ENCODE measurements at regions not wholly inside any gene's neighbourhood (a gene's known extent, or its start where the extent isn't known, plus 50 kb on each side); places are given as distances from the start of the nearest gene placed in this dataset.
"Not testable (repeated sequence)": the region's sequence is repeated elsewhere in the genome, so short reads cannot be mapped to it uniquely, and the experiment has no call there.

DNA sequence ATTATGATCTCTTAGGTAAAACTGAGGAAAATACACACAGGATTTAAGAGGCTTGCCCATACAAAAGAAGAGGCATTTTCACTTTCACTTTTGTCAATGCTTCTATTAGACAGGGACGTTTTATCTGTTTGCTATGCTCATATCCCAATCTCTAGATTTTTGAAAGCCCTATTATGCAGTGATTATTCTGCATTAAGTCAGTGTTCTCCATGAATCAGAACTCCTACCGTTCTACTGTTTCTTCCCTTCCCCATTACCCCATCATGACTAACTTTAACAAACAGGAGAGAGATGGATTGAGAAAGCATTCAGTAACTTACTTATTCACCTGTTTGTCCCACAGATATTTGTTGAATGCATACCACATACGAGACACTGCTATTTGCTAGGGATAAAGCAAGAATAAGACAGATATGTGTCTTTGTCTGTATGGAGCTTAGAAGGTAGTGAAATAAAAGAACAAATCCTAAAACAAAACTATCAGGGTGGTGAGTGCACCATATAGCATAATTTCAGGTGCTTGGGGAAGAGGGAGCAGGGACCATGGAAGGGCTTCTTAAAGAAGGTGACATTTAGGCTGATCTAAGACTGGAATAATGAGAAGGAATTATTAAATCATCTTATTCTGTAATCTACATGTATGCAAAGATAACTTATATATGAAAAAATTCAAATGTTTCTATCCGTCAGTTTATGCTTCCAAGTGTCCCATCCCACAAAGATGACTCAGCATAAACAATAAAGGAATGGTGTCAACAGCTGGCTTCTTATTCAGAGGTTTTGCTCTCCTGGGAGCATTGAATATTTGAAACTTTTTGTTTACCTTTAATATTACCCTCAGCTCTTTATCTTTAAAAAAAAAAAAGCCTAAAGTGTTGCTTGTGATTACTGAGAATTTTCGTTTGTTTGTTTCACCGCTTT, 328.1 kb downstream of the HINT1 start:
- no peak for DNase-seq (ENCODE audit: low read depth, low spot score)

- not testable (repeated sequence) for DNase-seq (ENCODE audit: low read depth, low spot score)
Observed at GRCh38 chr5:130817598-130818384, 347.3 kb downstream of the HINT1 start.

DNA sequence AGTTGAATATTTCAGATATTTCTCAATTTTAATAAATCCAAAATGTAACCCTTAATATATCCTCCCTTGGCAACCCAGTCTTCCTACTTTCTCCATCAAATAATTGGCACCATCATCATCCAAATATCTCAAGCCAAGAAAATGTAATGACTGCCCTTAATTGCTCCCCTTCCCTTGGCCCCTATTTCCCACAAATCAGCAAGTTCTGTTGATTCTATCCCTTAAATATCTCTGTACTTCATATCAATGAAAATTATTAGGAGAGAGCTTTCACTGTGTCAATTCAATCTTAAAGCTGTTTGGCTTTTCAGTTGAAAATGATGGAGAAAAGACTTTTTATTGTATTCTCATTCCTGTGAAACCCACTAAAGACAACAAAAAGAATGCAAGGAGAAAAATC, 349.8 kb downstream of the HINT1 start:
- DNase-seq (ENCODE audit: low read depth, low spot score), result no peak

DNA sequence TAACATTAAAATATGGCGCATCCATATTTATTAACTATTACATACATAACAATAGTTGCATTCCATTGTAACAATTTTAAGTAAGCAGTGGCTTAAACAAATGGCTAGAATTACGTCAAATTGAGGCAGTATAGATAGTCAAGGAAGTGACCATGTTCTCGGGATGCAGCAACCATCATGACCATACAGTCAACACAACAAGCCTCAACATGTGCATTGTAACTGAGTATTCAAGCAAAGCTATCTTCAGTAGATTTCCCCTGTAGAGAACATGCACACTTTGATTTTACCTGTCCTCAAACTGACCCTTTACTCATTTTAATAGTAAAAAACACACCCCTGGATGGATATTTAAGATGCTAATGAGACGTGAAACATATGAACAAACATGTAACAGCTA, 356.4 kb downstream of the HINT1 start:
- no peak for DNase-seq (ENCODE audit: low read depth, low spot score)

DNA sequence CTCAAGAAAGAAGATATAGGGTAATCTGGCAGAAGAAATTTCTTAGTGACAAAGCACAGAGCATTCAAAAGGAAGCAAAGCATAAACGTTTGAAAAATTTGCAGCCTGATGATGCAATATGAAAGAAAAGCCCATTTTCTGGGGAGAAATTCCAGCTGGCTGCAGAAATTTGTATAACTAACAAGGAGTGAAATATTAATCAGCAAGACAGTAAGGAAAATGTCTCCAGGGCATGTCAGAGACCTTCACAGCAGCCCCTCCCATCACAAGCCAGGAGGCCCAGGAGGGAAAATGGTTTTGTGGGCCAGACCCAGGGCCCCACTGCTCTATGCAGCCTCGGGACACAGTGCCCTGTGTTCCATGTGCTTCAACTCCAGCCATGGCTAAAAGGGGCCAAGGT, 359.4 kb downstream of the HINT1 start:
- DNase-seq (ENCODE audit: low read depth, low spot score), result no peak

DNA sequence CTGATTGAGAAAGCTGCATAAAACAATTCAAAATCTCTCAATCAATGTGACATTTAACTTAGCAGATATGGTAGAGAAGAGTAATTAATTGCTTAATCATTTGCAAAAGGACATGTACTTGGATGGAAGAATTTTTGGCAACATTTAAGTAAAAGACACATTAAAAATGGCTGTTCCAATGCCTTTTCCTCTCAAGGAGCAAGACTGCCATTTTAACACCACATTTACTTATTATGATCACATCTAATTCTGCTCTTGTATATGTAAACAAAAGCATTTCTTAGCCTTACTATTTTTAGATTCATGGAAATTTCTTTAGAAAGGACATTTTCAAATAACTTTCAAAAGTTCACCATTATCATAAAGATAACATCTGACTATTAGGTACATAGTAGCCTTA, 360.0 kb downstream of the HINT1 start:
- no peak for DNase-seq (ENCODE audit: low read depth, low spot score)

DNA sequence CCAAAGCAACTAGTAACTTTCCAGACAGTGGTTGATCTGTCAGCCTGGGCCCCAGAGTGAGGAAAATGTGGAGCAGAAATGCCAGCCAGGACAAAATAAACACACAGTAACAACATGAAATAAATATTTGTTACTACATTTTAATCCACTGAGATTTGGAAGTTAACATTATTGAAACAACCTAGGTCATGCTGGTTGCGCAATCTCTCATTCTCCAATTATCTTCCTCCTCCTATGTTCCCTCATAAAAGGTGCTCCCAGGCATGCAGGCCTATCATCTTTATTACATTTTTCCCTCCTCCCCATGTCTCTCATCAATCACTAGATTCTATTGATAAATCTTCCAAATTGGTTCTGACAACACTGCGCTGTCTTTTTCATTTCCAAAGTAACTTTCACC, 363.1 kb downstream of the HINT1 start:
- DNase-seq (ENCODE audit: low read depth, low spot score), result no peak

- DNase-seq (ENCODE audit: low read depth, low spot score), result no peak
Observed at GRCh38 chr5:130799015-130799414, 366.0 kb downstream of the HINT1 start.

GRCh38 chr5:130797303-130797702, 367.8 kb downstream of the HINT1 start:
- no peak for DNase-seq (ENCODE audit: low read depth, low spot score)

DNA sequence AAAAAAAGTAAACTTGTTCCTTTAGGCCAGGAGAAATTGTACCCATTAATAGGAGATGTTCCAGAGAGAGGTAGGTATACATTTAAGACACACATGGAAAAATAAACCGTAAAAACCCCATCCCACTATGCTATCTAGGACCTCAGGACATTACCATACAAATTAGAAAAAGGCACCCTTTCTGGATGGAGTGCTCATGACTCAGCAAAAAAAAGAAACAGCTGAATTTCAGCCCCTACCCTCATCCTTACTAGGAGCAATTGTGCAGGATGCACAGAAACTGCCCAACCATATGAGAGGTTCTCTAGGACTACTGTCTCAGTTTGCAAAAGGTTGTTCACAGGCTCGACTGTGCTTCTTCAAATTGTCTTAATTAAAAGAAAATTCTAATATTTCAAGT, 368.2 kb downstream of the HINT1 start:
- no peak for DNase-seq (ENCODE audit: low read depth, low spot score)

DNA sequence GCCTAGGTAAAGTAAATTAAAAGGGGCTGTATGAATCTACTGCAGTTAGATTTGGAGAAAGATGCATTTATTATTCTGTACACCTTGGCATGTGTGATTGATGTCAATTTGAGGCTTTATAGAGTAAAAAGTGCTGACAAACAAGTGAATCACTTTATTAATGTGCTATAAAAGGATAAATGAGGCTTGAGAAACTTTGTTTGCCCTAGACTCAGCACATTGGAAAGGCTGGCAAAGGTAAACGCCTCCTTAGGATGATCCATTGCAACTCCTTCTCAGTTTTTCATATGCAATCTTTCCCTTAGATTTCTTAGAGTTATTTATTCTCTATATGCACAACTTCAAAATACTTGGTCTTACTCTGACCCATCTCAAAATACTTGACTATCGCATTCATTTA, 369.0 kb downstream of the HINT1 start:
- DNase-seq (ENCODE audit: low read depth, low spot score), result no peak

DNA sequence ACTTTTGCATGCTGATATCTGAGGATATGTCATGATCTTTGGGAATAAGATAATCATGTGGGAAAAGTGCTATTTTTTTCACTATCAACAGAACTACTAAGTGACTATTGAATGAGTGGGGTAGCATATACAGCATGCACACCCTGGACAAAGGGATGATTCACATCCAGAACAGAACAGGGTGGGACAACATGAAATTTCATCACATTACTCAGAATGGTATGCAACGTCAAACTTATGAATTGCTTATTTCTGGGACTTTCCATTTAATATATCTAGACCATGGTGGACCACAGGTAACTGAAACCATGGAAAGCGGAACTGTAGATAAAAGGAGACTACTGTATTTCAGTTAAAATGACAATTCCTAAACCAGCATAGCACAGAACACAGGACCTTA, 370.0 kb downstream of the HINT1 start:
- no peak for DNase-seq (ENCODE audit: low read depth, low spot score)

- DNase-seq (ENCODE audit: low read depth, low spot score), result no peak
Observed at GRCh38 chr5:130777794-130778193, 387.3 kb downstream of the HINT1 start.

GRCh38 chr5:130773813-130774212, 391.2 kb downstream of the HINT1 start:
- no peak for DNase-seq (ENCODE audit: low read depth, low spot score)

DNA sequence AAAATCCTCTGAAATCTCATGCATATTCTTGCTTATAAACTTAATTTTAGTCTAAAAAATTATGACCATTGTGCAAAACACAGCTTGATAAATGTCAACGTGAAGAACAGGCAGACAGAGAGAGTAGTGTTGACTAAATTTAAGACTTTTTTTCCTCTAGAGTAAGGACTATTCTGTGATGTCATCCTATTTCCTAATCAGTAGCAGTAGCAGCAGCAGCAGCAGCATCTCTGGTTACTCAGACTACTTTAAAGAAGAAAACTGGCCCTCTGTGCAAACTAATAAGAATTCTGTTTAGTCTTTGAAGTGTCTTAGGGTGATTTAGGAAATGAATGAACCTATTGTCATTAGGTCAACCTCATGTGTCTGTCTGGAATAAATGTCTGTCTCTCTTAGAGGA, 403.0 kb downstream of the HINT1 start:
- DNase-seq (ENCODE audit: low read depth, low spot score), result no peak

DNA sequence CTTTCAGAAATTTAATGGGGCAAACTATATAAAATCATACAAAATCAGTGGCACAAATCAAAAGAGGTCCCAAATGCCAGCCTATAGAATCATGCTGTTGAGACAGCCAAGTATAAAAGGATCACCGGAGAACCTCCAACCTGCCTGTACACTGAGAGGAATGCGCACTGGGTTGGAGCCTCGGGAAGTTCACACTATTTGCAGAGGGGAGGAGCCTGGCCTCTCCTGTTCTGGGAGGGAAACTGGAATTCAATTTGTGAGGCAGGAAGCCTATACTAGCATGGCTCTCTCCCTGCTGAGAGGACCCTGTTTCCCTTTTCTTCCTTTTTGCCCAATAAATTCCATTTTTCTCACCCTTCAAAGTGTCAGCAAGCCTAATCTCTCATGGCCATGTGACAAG, 406.0 kb downstream of the HINT1 start:
- no peak for DNase-seq (ENCODE audit: low read depth, low spot score)

DNA sequence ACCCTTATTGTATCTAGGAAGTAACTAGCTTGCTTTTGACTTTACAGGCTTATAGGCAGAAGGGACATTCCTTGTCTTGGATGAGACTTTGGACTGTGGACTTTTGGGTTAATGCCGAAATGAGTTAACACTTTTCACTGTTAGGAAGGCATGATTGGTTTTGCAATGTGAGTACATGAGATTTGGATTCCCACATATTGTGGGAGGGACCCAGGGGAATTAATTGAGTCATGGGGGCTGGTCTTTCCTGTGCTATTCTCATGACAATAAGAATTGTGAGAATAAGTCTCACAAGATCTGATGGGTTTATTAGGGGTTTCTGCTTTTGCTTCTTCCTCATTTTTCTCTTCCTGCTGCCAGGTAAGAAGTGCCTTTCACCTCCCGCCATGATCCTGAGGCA, 417.5 kb downstream of the HINT1 start:
- DNase-seq (ENCODE audit: low read depth, low spot score), result no peak

GRCh38 chr5:130746641-130747040, 418.4 kb downstream of the HINT1 start:
- DNase-seq (ENCODE audit: low read depth, low spot score), result not testable (repeated sequence)

DNA sequence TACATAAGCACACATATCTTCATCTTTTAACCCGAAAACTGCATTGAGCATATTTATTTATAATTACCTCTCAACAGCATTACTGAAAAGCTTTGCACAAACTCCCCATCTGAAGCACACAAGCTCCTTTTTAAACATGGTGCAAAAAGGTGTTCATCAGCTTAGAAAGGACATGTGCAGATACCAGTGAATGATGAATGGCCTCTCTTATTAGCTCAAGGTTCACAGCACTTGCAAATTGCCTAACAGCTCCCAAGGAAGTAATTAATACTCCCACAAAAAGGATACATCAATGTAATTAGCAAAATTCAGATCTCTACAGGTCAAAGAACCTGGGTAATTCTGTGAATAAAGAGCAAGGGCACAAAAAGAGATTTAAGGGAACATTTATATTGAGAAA, 422.0 kb downstream of the HINT1 start:
- no peak for DNase-seq (ENCODE audit: low read depth, low spot score)

GRCh38 chr5:130740047-130740569, 424.9 kb downstream of the HINT1 start:
- DNase-seq (ENCODE audit: low read depth, low spot score), result no peak

DNA sequence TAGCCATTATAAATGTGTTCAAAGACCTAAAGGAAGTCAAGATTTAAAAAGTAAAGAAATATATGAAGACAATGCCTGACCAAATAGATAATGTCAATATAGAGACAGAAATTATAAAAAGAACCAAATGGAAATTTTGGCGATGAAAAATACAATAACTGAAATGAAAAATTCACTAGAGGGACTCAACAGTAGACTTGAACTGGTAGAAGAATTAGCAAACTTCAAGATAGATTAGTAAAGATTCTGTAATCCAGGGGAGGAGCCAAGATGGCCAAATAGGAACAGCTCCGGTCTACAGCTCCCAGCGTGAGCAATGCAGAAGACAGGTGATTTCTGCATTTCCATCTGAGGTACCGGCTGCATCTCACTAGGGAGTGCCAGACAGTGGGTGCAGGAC, 433.2 kb downstream of the HINT1 start:
- DNase-seq (ENCODE audit: low read depth, low spot score), result no peak

DNA sequence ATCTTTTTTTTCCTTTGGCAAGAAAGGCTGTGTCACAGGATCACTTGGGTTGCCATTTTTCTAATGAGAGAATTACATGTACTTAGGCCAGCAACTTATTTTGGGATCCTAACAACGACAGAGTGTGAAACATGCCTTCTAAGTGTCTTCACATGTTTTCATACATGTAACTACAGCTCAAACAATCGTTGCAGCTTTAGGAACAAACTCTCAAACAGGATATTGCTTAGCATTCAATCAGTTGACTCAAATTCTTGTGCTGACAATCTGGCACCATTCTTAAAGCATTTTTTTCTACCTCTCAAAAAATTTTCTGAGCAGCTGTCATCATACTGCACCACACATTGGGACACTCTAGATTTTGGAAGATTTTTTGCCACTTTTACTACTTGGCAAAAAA, 435.5 kb downstream of the HINT1 start:
- no peak for DNase-seq (ENCODE audit: low read depth, low spot score)

- no peak for DNase-seq (ENCODE audit: low read depth, low spot score)
Observed at GRCh38 chr5:130727830-130728229, 437.2 kb downstream of the HINT1 start.

Data from brain pericyte (primary cell).